ENCODE measurements at regions not wholly inside any gene's neighbourhood (a gene's known extent, or its start where the extent isn't known, plus 50 kb on each side); places are given as distances from the start of the nearest gene placed in this dataset.

DNA sequence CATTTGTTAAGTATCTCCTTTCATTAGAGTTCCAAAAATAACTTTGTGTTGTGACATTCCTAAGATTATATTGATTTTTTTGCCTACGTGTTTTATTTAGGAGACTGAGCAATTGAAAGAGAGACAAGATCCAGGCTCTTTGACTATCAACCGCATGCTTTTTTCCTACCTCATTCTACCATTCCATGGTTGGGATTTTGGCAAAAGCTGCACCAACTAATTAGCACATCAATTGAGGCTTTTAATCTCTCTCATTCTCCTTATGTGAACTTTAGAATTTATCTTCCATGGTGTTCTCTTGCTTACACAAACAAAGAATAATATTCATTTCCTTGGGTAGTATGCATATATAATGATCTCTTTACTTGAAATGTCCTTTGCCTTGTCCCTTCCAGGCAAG lies 338.7 kb upstream of the SMC2 start:
- Mint-ChIP-seq H3K27ac (ENCODE audit: unreplicated experiment) (no peak overlapping the region), H3K4me1 (ENCODE audit: unreplicated experiment) (no peaks in the 10 kb centered on the region), H3K36me3 (ENCODE audit: unreplicated experiment) (no peaks in the 10 kb centered on the region), H3K27me3 (ENCODE audit: unreplicated experiment) (no peaks in the 10 kb centered on the region), H3K4me3 (ENCODE audit: unreplicated experiment) (no peak overlapping the region), H3K9me3 (ENCODE audit: unreplicated experiment) (peaks cover 5% of the 10 kb centered on the region)
- TF ChIP-seq, protein P1, sequence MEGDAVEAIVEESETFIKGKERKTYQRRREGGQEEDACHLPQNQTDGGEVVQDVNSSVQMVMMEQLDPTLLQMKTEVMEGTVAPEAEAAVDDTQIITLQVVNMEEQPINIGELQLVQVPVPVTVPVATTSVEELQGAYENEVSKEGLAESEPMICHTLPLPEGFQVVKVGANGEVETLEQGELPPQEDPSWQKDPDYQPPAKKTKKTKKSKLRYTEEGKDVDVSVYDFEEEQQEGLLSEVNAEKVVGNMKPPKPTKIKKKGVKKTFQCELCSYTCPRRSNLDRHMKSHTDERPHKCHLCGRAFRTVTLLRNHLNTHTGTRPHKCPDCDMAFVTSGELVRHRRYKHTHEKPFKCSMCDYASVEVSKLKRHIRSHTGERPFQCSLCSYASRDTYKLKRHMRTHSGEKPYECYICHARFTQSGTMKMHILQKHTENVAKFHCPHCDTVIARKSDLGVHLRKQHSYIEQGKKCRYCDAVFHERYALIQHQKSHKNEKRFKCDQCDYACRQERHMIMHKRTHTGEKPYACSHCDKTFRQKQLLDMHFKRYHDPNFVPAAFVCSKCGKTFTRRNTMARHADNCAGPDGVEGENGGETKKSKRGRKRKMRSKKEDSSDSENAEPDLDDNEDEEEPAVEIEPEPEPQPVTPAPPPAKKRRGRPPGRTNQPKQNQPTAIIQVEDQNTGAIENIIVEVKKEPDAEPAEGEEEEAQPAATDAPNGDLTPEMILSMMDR (IDR thresholded peaks at IDR 0.05) = no peak
- no peak for DNase-seq (ENCODE audit: extremely low spot score, unreplicated experiment)

GRCh38 chr9:103755986-103756385 lies 338.1 kb upstream of the SMC2 start:
- Mint-ChIP-seq H3K4me1 (ENCODE audit: unreplicated experiment) (no peaks in the 10 kb centered on the region), H3K27ac (ENCODE audit: unreplicated experiment) (no peak overlapping the region), H3K27me3 (ENCODE audit: unreplicated experiment) (no peaks in the 10 kb centered on the region), H3K9me3 (ENCODE audit: unreplicated experiment) (peaks cover 5% of the 10 kb centered on the region), H3K4me3 (ENCODE audit: unreplicated experiment) (no peak overlapping the region), H3K36me3 (ENCODE audit: unreplicated experiment) (no peaks in the 10 kb centered on the region)
- TF ChIP-seq, protein P1 (IDR thresholded peaks at IDR 0.05) = no peak
- no peak for DNase-seq (ENCODE audit: extremely low spot score, unreplicated experiment)

DNA sequence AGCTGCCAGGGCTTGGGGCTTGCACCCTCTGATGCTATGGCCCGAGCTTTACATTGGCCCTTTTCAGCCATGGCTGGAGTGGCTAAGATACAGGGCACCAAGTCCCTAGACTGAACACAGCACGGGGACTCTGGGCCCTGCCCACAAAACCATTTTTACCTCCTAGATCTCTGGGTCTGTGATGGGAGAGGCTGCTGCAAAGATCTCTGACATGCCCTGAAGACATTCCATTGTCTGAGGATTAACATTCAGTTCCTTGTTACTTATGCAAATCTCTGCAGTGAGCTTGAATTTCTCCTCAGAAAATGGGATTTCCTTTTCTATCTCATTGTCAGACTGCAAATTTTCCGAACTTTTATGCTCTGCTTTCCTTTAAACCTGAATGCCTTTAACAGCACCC lies 337.0 kb upstream of the SMC2 start:
- DNase-seq (ENCODE audit: extremely low spot score, unreplicated experiment) = no peak
- H3K27ac Mint-ChIP-seq (ENCODE audit: unreplicated experiment) = no peak overlapping the region
- H3K36me3 Mint-ChIP-seq (ENCODE audit: unreplicated experiment) = no peaks in the 10 kb centered on the region
- peaks cover 5% of the 10 kb centered on the region for H3K9me3 Mint-ChIP-seq (ENCODE audit: unreplicated experiment)
- H3K4me3 Mint-ChIP-seq (ENCODE audit: unreplicated experiment) = no peak overlapping the region
- no peaks in the 10 kb centered on the region for H3K27me3 Mint-ChIP-seq (ENCODE audit: unreplicated experiment)
- no peaks in the 10 kb centered on the region for H3K4me1 Mint-ChIP-seq (ENCODE audit: unreplicated experiment)
- TF ChIP-seq, protein P1 (IDR thresholded peaks at IDR 0.05) = no peak

DNA sequence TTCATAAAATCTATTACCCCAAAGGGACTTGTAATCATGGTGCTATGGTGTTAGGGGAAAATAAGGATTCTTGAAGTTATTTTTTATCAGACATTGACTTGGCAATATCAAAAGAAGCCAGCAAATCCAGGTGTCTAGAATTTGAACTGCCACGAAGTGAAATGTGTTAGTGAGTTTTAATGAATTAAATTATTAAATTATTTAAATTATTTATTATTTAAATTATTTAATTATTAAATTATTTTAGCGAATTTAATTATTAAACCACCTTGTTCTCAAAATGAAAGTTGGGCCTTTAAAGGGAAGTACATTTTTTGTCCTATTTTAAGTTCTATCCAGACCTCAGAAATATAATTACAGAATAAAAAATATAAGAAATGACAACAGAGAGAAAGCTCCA lies 332.6 kb upstream of the SMC2 start:
- TF ChIP-seq, protein P1 (IDR thresholded peaks at IDR 0.05) = no peak
- no peak overlapping the region for H3K4me3 Mint-ChIP-seq (ENCODE audit: unreplicated experiment)
- no peaks in the 10 kb centered on the region for H3K27me3 Mint-ChIP-seq (ENCODE audit: unreplicated experiment)
- no peak overlapping the region for H3K27ac Mint-ChIP-seq (ENCODE audit: unreplicated experiment)
- no peaks in the 10 kb centered on the region for H3K4me1 Mint-ChIP-seq (ENCODE audit: unreplicated experiment)
- H3K9me3 Mint-ChIP-seq (ENCODE audit: unreplicated experiment) = no peaks in the 10 kb centered on the region
- H3K36me3 Mint-ChIP-seq (ENCODE audit: unreplicated experiment) = no peaks in the 10 kb centered on the region
- DNase-seq (ENCODE audit: extremely low spot score, unreplicated experiment) = no peak

GRCh38 chr9:103789686-103790085 lies 304.4 kb upstream of the SMC2 start:
- no peaks in the 10 kb centered on the region for H3K27me3 Mint-ChIP-seq (ENCODE audit: unreplicated experiment)
- H3K36me3 Mint-ChIP-seq (ENCODE audit: unreplicated experiment) = no peaks in the 10 kb centered on the region
- no peak overlapping the region for H3K27ac Mint-ChIP-seq (ENCODE audit: unreplicated experiment)
- peaks cover 9% of the 10 kb centered on the region for H3K9me3 Mint-ChIP-seq (ENCODE audit: unreplicated experiment)
- no peaks in the 10 kb centered on the region for H3K4me1 Mint-ChIP-seq (ENCODE audit: unreplicated experiment)
- no peak overlapping the region for H3K4me3 Mint-ChIP-seq (ENCODE audit: unreplicated experiment)
- TF ChIP-seq, protein P1 (IDR thresholded peaks at IDR 0.05) = no peak
- no peak for DNase-seq (ENCODE audit: extremely low spot score, unreplicated experiment)
